ENCODE measurements at regions not wholly inside any gene's neighbourhood (a gene's known extent, or its start where the extent isn't known, plus 50 kb on each side); places are given as distances from the start of the nearest gene placed in this dataset.
A peak's percentile ranks its signal among the peaks of the same experiment; 100 is the strongest.

DNA sequence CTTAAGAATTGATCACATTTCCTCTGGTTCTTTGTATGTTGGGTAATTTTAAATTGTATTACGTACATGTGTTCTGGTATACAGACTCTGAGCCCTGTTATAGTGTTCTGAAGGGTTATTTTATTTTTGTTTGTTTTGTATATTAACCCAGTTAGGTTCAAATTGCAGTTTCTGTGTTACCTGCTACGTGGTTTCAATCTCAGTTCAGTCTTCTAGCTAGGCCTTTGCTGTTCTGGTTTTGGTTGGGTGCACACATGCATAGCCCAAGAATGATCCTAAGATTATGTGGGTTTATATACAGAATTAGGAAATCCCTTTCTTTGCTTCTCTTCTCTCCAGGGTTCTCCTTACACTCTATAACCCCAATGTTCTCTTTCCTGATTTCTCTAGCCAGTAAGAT lies 161.0 kb downstream of the PPP1R2C start:
- no peak for DNase-seq

DNA sequence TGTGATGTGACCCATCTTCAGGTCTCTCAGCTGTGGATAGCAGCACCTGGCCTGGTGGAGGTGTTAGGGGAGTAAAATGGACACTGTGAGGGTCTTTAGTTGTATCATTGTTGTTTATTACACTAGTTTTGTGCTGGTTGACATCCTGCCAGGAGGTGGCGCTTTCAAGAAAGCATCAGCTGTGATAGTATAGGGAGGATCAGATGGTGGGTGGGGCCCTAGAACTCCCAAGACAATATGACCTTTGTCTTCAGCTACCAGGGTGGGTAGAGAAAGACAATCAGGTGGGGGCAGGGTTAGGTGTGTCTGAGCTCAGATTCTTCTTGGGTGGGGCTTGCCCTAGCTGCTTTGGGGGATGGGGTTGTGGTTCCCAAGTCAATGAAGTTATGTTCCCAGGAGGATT lies 162.8 kb downstream of the PPP1R2C start:
- DNase-seq = no peak

DNA sequence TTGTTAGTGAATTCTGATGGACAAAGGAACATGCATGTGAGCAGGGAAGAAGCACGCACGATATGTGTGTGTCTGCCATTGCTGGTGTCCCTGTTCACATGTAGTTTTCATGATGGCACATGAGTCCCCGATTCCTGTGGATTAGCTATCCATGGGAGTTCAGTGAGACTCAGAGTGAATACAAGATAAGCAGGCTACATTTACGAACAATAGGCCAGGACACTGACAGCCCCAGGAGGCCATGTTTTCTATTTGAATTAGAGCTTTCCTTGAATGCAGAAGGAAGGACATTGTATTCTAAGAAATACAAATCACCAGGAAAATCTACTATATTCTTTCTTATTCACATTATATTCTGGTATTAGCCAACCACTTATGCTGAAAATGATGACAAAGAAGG lies 171.4 kb downstream of the PPP1R2C start:
- no peak for DNase-seq

DNA sequence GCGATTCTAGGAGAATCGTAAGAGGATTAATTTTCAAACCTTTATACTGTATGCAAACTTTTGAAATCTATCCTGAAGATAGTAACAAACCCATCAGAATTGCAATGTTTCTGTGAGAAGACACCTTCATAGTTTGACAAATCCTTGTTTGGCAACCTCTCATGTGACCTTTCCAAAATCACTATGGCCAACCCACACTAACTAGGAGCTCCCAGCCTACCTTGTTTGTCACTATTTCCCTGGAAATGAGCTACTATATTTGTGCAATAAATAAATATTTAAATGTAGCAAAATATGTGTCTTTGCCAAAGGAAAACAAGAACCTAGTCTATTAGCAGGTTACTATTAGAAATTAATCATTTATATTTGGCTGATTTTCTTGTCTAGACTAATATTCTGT lies 173.7 kb downstream of the PPP1R2C start:
- DNase-seq = no peak

DNA sequence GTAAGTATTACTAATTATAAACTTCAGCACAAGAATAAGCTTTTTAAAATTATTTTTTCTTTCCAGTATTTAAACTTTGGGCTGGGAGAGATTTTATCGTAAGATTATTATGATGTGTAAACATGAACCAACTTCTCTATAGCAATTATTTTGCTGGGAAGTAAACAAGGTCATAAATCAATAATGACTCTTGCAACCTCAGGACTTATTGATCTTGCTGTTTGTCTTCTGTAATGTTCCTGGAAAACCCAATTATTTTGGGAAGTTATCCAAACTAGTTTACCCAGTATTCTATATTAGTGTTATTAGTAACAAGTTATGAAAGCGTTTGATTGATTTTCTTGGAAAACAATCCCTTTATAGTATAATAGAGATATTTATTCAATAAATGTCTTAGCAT lies 174.9 kb downstream of the PPP1R2C start:
- no peak for DNase-seq

DNA sequence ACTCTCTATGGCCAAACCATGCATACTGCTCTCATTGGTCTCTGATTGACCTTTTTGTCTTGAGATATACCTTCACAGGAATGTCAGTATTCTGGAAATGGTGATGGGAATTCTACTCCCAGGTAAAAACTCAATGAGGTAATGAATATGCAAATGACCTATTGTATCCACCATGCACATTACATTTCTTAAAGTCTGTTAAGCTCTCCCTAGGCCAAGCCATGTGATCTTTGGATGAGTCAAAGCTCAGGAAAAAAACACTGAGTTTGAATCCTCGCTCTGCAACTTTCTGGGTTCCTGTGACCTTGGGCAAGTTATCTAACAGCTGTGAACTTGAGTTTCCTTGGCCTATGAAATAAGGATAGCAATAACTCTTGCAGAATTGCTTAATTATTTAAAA lies 175.4 kb downstream of the PPP1R2C start:
- DNase-seq = no peak

DNA sequence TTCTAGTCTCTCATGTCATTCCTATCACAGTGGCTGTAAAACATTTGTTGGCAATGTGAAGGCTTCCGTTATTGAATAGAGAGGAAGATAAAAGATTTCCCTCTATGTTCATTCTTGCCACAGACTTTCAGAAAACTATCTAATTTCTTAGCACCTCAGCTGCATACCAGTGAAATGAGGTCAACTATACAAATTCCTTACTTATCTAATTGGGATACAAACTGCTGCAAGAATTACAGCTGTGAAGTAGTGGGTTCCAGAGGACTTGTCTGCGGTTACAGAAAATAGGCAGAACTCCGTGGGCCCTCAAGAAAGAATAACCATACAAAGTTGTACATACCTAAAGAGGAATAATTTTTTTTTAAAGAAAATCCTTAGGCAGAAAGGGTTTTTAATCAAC lies 175.8 kb downstream of the PPP1R2C start:
- DNase-seq = no peak

DNA sequence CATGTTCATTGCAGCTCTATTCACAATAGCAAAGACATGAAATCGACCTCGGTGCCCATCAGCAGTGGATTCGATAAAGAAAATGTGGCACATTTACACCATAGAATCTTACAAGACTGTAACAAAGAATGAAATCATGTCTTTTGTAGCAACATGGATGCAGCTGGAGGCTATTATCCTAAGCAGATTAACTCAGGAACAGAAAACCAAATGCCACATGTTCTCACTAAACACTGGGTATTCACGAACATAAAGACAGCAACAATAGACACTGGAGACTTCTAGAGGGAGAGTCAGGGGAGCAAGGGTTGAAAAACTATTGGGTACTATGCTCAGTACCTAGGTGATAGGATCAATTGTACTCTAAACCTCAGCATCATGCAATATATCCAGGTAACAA lies 180.5 kb downstream of the PPP1R2C start:
- DNase-seq = no peak

DNA sequence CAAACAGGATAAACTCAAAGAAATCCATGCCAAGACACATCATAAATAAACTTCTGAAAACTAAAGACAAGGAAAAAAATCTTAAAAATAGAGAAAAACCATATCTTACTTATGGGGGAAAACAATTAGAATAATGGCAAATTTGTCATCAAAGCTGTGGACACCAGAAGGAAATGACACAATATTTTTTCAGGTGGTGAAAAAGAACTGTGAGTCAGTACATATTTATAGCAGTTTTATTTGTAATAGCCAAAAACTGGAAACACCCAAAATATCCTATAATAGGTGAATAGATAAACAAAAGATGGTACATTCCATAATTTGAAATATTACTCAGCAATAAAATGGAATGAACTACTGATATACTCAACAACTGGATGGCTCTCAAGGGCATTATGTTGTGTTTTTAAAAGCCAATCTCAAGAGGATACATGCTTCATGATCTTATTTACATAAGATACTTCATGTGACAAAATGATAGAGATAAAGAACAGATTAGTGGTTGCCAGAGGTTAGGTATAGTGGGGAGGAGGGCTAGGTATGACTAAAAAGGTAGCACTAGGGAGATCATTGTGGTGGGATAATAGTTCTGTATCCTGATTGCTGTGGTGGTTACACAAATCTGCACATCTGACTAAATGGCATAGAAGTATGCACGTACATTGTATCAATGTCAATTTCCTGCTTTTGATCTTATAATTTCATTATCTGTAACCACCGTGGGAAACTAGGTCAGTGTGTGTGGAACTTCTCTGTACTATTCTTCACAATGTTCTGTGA lies 191.9 kb downstream of the PPP1R2C start:
- no peak for DNase-seq

DNA sequence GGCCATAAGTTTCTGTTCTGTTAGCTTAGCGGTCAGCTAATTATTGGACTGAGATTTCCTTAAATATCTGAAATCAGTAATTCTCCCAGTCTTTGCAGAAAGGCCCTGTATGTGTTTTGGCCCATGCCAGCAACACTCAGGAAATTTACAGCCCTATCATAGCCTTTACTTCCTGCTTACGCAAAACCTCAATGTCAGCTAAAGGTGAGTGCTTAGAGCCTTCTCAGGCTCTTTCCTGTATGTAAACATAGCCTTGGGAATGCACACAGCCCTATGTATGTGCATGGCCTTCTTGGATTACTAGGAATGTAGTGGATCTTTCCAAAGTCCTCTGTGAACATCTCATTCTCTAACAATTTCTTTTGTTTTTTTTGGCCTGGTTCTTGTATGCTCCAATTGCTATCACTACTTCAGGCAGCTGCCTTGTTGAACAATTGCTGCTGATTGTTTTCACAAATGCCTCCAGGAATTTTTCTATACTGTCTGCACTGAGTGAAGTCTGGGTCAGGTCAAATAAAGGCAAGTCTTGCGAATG lies 200.0 kb downstream of the PPP1R2C start:
- DNase-seq = no peak

DNA sequence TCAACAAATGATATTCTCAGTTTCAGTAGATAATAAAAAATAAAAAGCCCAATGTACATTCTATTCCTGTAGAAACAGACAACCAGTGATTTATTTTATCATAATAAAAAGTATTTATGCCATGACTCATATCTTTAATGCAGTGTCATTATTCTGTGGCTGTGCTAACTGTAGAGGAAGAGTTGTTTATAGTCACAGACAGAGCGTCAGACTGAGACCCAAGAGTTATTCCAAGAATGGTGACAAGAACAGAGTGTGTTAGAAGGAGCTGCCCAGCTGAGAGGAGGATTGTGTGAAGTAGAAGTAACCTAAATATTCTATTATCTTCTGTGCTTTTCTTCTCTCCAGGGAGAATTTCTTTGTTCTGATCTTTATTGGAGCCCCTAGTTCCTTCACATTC lies 210.7 kb downstream of the PPP1R2C start:
- no peak for DNase-seq

DNA sequence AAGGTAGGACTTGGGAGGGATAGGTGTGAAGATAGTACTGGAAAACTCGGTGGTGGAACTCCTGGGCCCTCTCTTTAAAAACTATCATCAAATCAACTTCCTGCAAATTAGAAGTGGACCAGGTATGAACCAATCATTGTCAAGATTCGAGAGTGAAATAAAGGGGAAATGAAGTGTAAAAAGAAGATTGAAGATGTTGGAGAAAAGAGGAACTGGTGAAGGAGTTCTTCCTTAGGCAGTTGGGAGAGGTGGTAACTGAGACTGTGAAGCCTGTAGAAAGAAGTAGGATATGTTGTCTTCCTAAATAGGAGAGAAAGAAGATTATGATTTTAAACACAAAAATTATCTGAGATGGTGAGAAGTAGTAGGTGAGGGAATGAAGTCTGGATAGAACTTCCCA lies 212.2 kb downstream of the PPP1R2C start:
- no peak for DNase-seq

DNA sequence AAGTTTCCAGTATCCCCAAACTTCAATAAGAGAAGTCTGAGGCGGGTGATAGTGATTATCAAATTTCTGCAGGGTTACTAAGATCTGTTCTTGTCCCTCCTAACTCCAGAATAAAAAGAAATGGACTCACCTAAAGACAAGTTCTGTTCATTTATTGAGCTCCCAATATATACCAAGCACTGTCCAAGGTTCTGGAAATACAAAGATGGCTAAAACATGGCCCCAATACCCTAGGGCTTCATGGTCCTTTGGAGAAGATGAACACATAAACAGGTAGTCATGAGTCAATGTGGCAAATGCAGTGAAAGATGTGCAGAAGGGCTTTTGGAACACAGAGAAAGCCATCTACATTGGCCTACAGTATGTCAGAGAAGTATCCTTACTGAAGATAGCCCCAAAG lies 231.2 kb downstream of the PPP1R2C start:
- no peak for DNase-seq

DNA sequence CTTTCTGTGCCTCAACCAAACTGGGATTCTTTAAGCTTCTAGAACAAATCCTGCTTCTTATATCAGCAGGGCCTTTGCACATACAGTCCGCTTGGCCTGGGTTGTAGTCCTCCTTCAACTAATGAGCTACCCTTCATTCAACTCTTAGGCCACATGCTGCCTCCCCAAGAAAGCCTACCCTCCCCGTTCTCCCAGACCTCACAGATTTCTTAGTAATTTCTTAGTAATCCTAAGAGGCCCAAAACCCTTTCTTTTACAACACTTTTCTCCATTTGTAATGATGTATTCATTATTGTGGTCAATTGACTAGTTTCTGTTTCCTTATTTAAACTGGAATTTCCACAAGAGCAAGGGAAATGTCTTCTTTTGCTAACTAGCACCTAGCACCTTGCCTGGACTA lies 233.1 kb downstream of the PPP1R2C start:
- no peak for DNase-seq

DNA sequence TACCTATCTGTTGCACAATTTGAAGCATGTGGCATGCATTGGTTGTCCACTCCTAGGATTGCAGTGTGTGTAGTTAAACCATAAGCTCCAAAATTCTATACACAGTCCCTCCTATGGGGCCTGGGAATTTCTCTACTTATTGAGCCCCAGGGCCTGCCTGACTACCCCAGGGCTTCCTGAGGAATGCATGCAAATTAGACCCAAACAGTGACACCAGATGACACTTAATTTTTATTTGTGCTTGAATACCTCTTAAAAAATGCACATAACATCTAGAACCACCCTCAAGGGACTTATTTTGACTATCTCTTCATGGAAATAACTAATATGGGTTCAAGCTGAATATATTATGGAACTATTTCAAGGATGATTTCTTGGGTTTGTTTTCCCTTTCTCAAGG lies 236.4 kb downstream of the PPP1R2C start:
- no peak for DNase-seq

DNA sequence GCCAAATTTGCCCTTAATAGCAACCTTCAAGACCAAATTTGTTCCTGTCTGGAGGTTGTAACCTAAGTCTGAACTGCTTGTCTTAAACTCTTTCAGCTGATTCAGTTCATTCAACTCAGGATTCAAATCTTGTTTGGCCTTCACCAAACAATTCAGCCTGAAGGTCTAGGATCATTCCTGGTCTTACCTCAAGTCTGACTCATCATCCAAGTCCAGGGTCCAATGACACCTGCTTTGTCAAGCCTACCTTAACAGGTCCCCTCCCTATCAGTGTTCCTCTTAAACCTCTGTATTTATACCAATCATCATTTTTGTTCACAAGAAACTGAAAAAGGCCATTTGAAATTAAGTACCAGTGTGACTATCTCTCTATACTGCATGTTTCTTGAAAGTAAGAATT lies 237.8 kb downstream of the PPP1R2C start:
- no peak for DNase-seq

DNA sequence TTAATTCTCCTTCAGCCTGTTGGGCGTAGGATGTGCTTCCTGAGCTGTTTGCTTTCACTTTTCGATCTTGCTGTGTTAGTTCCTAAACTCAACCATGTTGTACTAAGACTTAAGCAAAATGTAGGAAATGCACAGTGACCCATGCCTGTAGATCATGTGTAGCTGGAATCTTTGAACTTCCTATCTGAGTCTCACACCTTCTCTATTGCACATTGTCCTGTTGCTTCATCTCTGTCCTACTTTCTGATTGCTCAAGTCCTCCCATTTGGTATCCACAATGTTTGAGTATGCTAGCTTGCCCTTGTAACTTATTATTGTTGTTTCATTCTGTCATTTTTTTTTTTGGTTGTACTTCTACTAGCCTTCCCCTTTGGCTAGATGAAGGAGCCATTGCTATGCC lies 239.6 kb downstream of the PPP1R2C start:
- no peak for DNase-seq

DNA sequence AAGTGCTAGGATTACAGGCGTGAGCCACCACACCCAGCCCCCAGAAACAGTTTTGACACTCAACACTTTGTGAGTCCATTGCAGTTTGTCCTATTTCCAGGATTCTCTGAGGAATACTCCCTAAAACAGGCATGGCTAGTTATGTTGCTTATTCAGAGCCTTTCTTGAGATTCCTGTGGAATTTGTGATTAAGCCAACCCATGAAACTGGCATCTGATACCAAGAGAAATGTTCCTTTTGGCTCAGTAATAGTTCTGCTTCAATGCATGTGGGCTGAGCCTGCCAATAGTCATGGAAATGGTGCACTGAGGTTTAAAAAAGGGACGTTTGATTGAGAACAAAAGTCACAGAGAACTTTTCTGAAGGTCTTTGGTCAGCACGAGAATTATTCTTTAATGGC lies 241.7 kb downstream of the PPP1R2C start:
- DNase-seq = no peak

DNA sequence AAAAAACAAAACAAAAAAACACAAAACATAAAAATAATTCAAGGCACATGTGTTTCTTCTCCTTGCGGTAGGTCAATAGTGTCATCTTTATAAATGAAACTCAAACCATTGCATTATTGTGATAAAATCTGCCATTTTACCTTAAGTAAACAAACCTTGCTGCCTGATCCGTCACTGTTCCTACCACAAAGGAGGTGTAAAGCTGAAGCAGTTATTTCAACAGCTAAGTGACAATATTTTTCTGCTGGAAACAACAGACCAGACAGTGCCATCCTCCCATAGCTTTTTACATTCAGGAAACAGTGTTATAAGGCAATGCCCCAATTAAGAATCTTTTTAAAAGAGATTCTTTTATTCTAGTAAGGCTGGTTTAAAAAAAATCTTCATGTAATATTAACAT lies 242.7 kb downstream of the PPP1R2C start:
- DNase-seq = no peak

DNA sequence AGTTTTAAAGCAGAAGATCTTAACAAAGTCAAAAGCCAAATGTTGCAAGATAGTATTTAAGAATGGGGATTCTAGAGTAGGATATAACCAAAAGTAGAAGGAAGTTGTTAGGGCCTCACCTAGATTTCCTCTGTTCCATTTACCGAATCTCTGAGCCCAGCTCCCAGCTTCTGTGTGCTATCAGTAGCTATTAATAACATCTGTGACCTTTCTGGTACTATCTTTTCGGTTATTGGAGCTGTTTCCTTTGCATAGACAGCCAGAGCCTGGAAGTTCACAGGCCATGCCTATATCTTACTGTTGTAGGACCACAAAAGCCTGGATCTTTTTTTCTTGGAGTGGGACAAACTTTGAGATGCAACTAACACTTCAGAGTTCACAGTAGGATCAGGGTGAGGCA lies 244.2 kb downstream of the PPP1R2C start:
- DNase-seq = no peak

DNA sequence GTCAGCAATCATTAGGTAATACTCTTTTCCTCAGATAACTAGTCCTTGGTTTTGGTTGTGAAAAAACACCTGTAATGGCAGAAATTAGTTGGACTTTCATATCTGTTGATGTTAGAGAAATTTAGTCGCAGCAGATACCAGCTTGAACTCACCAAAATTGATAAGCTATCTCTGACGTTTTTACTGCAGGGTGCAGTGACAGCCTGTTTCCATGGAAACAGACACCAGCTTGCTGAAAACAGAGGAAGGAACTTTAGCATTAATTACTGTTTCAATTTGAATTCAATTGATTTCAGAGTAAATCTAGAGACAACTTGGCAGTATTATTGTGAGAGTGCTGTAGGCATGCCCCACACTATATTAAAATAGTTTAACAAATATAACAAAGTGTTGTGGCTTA lies 246.5 kb downstream of the PPP1R2C start:
- DNase-seq = no peak

DNA sequence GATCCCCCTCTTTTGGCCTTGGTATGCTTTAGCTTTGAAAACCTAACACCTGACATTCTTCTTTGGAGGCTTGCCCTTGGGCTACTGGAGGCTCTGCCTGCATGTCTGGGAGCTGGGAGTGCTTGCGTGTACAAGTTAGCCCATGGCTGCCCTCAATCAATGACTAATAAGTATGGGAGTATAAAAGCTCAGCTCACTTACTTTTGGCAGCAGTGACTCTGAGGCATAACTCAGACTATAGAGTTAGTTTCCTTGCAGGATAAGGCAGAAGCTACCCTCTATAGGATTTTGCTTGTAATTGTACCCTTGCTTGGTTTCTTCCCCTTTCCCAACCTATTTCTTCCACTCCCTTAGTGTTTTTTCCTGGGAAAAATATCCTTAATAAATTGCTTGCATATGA lies 247.9 kb downstream of the PPP1R2C start:
- DNase-seq = peak; percentile 20

DNA sequence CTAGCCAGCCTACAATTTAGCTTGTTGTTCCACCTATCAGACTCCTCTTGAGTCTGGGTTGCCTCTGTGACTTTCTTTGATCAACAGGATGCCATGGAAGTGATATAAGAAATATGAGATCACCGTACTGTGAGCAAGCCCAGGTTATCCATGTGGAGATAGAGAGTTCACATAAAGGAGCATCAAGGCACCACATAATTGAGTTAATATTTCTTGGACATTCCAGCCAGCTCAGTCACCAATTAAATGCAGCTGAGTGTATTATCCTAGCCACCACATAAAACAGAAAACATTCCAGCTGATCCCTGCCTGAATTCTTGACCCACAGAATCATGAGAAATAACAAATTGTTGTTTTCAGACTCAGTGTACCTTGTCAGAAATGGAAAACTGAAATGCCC lies 253.6 kb downstream of the PPP1R2C start:
- DNase-seq = no peak

DNA sequence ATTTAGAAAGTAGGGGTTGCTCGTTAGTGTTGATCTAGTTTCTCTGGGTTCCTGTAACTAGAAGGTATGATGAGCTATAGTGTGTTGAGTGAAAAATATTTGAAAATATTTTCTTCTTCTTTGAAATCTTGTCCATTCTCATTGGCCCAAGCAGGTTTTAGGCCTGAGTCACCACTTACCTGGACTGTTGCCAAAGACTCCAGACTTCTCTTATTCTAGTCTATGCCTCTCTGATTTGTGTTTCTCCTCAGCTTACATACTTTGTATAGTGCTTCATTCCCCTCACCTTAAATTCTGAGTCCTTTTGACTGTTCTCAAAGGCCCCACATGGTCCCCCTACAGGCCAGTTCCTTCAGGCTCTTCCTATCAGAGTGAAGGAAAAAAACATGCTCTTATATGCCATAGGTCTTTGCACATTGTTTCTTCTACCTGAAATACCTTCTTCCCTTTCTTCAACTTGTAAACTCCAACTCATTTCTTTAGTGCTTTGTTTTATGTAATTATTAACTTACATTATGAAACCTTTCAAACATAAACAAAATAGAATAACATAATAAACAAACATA lies 258.2 kb downstream of the PPP1R2C start:
- no peak for DNase-seq

DNA sequence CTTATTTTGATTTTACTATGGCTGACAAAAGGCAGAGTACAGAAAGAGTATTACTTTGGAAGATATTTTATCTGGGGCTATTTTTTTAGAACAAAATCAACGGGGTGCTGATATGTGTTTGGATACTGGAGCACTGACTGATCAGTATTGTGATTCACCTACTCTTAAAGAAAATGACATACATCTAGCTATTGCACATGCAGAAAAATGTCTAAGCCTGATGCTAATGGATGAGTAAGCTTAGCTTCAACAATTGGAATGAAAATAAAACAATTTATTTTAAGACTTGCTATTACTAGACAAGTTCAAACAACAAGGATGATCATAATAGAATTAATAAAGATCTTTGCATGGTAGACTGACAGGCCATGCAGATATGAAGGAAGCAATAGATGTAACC lies 262.0 kb downstream of the PPP1R2C start:
- DNase-seq = no peak
